IMR-90 (cell line): ENCODE measurements at regions not wholly inside any gene's neighbourhood (a gene's known extent, or its start where the extent isn't known, plus 50 kb on each side); places are given as distances from the start of the nearest gene placed in this dataset.

Experiments used
- ATAC-seq: fragments of 200-7000 bp; cut with Tn5 transposase; 2 replicates; pipeline ENCODE4 v1.9.1; 2020; ENCODE audit warnings: low read depth, mild to moderate bottlenecking, moderate library complexity
- BruUV-seq: library from RNA; stranded (reverse); fragments of 400-500 nt; replicated peaks from 2 replicates; lab custom pipeline; 2021; lab: Mats Ljungman, UMichigan
- CTCF ChIA-PET: fragments of 300-600 bp; formaldehyde crosslinking; extraction: SDS; loops from one replicate; lab custom pipeline; 2021; ENCODE audit warnings: antibody characterized with exemption; lab: Yijun Ruan, JAX
- POLR2A ChIA-PET: fragments of 300-600 bp; sonication (Branson Sonifier 250); formaldehyde crosslinking; loops from one replicate; lab custom pipeline; 2022; ENCODE audit warnings: antibody characterized with exemption; ENCODE audit not compliant: unreplicated experiment; lab: Charles Lee
- DNase-seq: peaks from one replicate; pipeline ENCODE4 v3.0.0; 2013
- H2AFZ ChIP-seq: replicated peaks from 2 replicates; pipeline ENCODE3; 2013; ENCODE audit warnings: low read length, mild to moderate bottlenecking; ENCODE audit not compliant: poor library complexity
- H2AK5ac ChIP-seq: 2 replicates; pipeline ENCODE4 v1.6.1; 2013; ENCODE audit warnings: low read depth, low read length, inconsistent platforms
- H2AK9ac ChIP-seq: replicated peaks from 2 replicates; pipeline ENCODE3; 2013; ENCODE audit warnings: mild to moderate bottlenecking, low read depth, low read length, moderate library complexity; ENCODE audit not compliant: poor library complexity
- H2BK120ac ChIP-seq: 2 replicates; pipeline ENCODE4 v1.6.1; 2013; ENCODE audit warnings: low read depth, low read length, inconsistent platforms
- H2BK15ac ChIP-seq: 3 replicates; pipeline ENCODE4 v1.6.1; 2013; ENCODE audit warnings: low read depth, low read length, inconsistent platforms
- H2BK20ac ChIP-seq: 2 replicates; pipeline ENCODE4 v1.6.1; 2013; ENCODE audit warnings: low read depth, mild to moderate bottlenecking, inconsistent platforms, low read length, moderate library complexity
- H2BK5ac ChIP-seq: 2 replicates; pipeline ENCODE4 v1.6.1; 2013; ENCODE audit warnings: mild to moderate bottlenecking, low read depth, low read length, inconsistent platforms; ENCODE audit not compliant: poor library complexity, severe bottlenecking
- H3K14ac ChIP-seq: replicated peaks from 2 replicates; pipeline ENCODE4 v1.6.1; 2013; ENCODE audit warnings: low read depth, low read length, inconsistent platforms
- H3K18ac ChIP-seq: 2 replicates; pipeline ENCODE4 v1.6.1; 2013; ENCODE audit warnings: low read depth, low read length, control low read depth
- H3K23ac ChIP-seq: 2 replicates; pipeline ENCODE4 v1.6.1; 2013; ENCODE audit warnings: low read depth, low read length, inconsistent platforms
- H3K27ac ChIP-seq: 2 replicates; pipeline ENCODE4 v1.5.1; 2013; ENCODE audit warnings: mild to moderate bottlenecking, control low read depth, low read length; ENCODE audit not compliant: insufficient read depth
- H3K27me3 ChIP-seq: 2 replicates; pipeline ENCODE4 v1.6.1; 2013; ENCODE audit warnings: low read length; ENCODE audit not compliant: control insufficient read depth, insufficient read depth
- H3K36me3 ChIP-seq: 2 replicates; pipeline ENCODE4 v1.6.1; 2013; ENCODE audit warnings: low read length, mixed read lengths; ENCODE audit not compliant: control insufficient read depth, insufficient read depth
- H3K4ac ChIP-seq: 2 replicates; pipeline ENCODE4 v1.6.1; 2013; ENCODE audit warnings: low read depth, low read length, inconsistent platforms
- H3K4me1 ChIP-seq: 2 replicates; pipeline ENCODE4 v1.6.1; 2013; ENCODE audit warnings: low read length, mixed read lengths; ENCODE audit not compliant: control insufficient read depth, insufficient read depth
- H3K4me2 ChIP-seq: 2 replicates; pipeline ENCODE4 v1.6.1; 2013; ENCODE audit warnings: low read depth, mild to moderate bottlenecking, control low read depth, low read length, moderate library complexity
- H3K4me3 ChIP-seq: 2 replicates; pipeline ENCODE4 v1.5.1; 2013; ENCODE audit warnings: low read depth, mild to moderate bottlenecking, control low read depth, low read length, moderate library complexity; ENCODE audit not compliant: insufficient read depth
- H3K56ac ChIP-seq: 2 replicates; pipeline ENCODE4 v1.6.1; 2013; ENCODE audit warnings: low read length, inconsistent platforms; ENCODE audit not compliant: insufficient read depth; ENCODE audit errors: extremely low read depth
- H3K79me1 ChIP-seq, 2 experiments: 2 replicates each; pipeline ENCODE4 v1.6.1; 2013; ENCODE audit warnings: low read length in 2 of 2, inconsistent platforms in 1 of 2, low read depth in 1 of 2
- H3K9ac ChIP-seq: 2 replicates; pipeline ENCODE4 v1.6.1; 2013; ENCODE audit warnings: low read depth, low read length, control low read depth
- H3K9me1 ChIP-seq: 2 replicates; pipeline ENCODE4 v1.6.1; 2013; ENCODE audit warnings: low read length, inconsistent platforms; ENCODE audit not compliant: insufficient read depth
- H3K9me3 ChIP-seq: 2 replicates; pipeline ENCODE4 v1.6.1; 2013; ENCODE audit warnings: low read length; ENCODE audit not compliant: control insufficient read depth, insufficient read depth
- H4K20me1 ChIP-seq: 2 replicates; pipeline ENCODE4 v1.6.1; 2013; ENCODE audit warnings: low read length, inconsistent platforms; ENCODE audit not compliant: insufficient read depth
- H4K5ac ChIP-seq: 2 replicates; pipeline ENCODE4 v1.6.1; 2013; ENCODE audit warnings: mild to moderate bottlenecking, low read depth, low read length, control low read depth
- H4K8ac ChIP-seq, 2 experiments: 2 replicates each; pipeline ENCODE4 v1.6.1; 2013; ENCODE audit warnings: low read depth in 2 of 2, low read length in 2 of 2, control low read depth in 1 of 2, inconsistent platforms in 1 of 2
- H4K91ac ChIP-seq: 2 replicates; pipeline ENCODE4 v1.6.1; 2013; ENCODE audit warnings: low read depth, low read length, inconsistent platforms; ENCODE audit not compliant: insufficient read depth
- ELK1 ChIP-seq: fragments of 150-350 bp; IDR thresholded peaks from 2 replicates; pipeline ENCODE4 v1.6.1; 2016; ENCODE audit warnings: low read depth, mild to moderate bottlenecking, low read length, moderate library complexity, borderline replicate concordance
- MAFK ChIP-seq: IDR thresholded peaks from 2 replicates; pipeline ENCODE4 v1.6.1; 2012; ENCODE audit warnings: low read depth, low read length, improper control_type of control experiment
- MAZ ChIP-seq: IDR thresholded peaks from 2 replicates; pipeline ENCODE4 v1.6.1; 2012; ENCODE audit warnings: low read depth, mild to moderate bottlenecking, low read length, improper control_type of control experiment, moderate library complexity, borderline replicate concordance
- MXI1 ChIP-seq: IDR thresholded peaks from 2 replicates; pipeline ENCODE4 v1.6.1; 2012; ENCODE audit warnings: low read depth, mild to moderate bottlenecking, low read length, moderate library complexity, borderline replicate concordance
- RCOR1 ChIP-seq: IDR thresholded peaks from 2 replicates; pipeline ENCODE4 v1.6.1; 2012; ENCODE audit warnings: mild to moderate bottlenecking, low read length, improper control_type of control experiment; ENCODE audit not compliant: insufficient replicate concordance
- SMC3 ChIP-seq: fragments of 150-350 bp; IDR thresholded peaks from 2 replicates; pipeline ENCODE4 v1.6.1; 2016; ENCODE audit warnings: low read depth, mild to moderate bottlenecking, antibody characterized with exemption, low read length, moderate library complexity
- WGBS, 2 experiments: methylation state at CpG; one replicate each; pipeline versions ENCODE4 v1.1.5 to v1.1.7; 2013; ENCODE audit warnings: missing lambda C conversion rate in 2 of 2; ENCODE audit not compliant: insufficient read length in 1 of 2; ENCODE audit errors: extremely low coverage in 2 of 2; 5-methylcytosine and 5-hydroxymethylcytosine counted together
- dilution Hi-C: fragments of 300-500 bp; cut with HindIII; formaldehyde crosslinking; loops from one replicate; pipeline ENCODE4 v1.14.3; 2018; ENCODE audit warnings: low sequenced_read_pairs; ENCODE audit not compliant: unreplicated experiment
- in situ Hi-C: fragments of 300-500 bp; cut with MboI; formaldehyde crosslinking; loops from 3 replicates; pipeline ENCODE4 v1.14.3; 2019; ENCODE audit warnings: low sequenced_read_pairs, inconsistent platforms, mixed read lengths
- intact Hi-C: fragments of 100-400 bp; cut with micrococcal nuclease; formaldehyde crosslinking; loops from 2 replicates; pipeline ENCODE4 v1.10.0; 2022

GRCh38 chr2:30393510-30393909, 53.5 kb upstream of the LCLAT1 start:
- no peak overlapping the region for H3K4me3 ChIP-seq
- no peak for ATAC-seq
- ChIA-PET POLR2A (no interaction called here), CTCF (interaction anchor here (0.7 to 1.0 kb wide), 2 partner anchors 9 to 38 kb away, joined by 3 to 4 read pairs; no protein-coding TSS in a partner anchor)
- no peaks in the 10 kb centered on the region for H4K20me1 ChIP-seq
- no TSS peak for BruUV-seq
- no peak overlapping the region for H3K23ac ChIP-seq
- H3K9me3 ChIP-seq, result no peaks in the 10 kb centered on the region
- H4K5ac ChIP-seq, result no peak overlapping the region
- peaks cover 2% of the 10 kb centered on the region; the same call in 1 of the 2 replicates for H3K27me3 ChIP-seq
- H3K4ac ChIP-seq, result no peak overlapping the region
- H3K27ac ChIP-seq, result no peak overlapping the region
- peaks cover 8% of the 10 kb centered on the region for H3K4me1 ChIP-seq
- TF ChIP-seq SMC3 (no peak), MXI1 (no peak), ELK1 (no peak), MAZ (no peak), MAFK (no peak), RCOR1 (no peak)
- H3K79me1 ChIP-seq, result no peaks in the 10 kb centered on the region
- H3K9ac ChIP-seq, result no peak overlapping the region
- no peak overlapping the region for H4K8ac ChIP-seq
- dilution Hi-C loops, result no loop called here
- H3K14ac ChIP-seq, result no peak overlapping the region
- WGBS, 2 experiments, result no CpG with 5 or more reads among the region's 1 CpG
- H3K9me1 ChIP-seq, result no peaks in the 10 kb centered on the region
- H2AK5ac ChIP-seq, result no peak overlapping the region
- no peak overlapping the region for H2AK9ac ChIP-seq
- H3K36me3 ChIP-seq, result no peaks in the 10 kb centered on the region
- no peak for DNase-seq
- no peak overlapping the region for H3K18ac ChIP-seq
- H2BK20ac ChIP-seq, result no peak overlapping the region
- H2BK120ac ChIP-seq, result no peak overlapping the region
- intact Hi-C loops, result no loop called here
- no peak overlapping the region for H3K4me2 ChIP-seq
- H2BK5ac ChIP-seq, result no peak overlapping the region
- H2BK15ac ChIP-seq, result no peak overlapping the region
- H2AFZ ChIP-seq, result no peak overlapping the region
- no peak overlapping the region for H4K91ac ChIP-seq
- in situ Hi-C loops, result no loop called here
- no peak overlapping the region for H3K56ac ChIP-seq
